GM12874 (cell line): ENCODE measurements at regions not wholly inside any gene's neighbourhood (a gene's known extent, or its start where the extent isn't known, plus 50 kb on each side); places are given as distances from the start of the nearest gene placed in this dataset.

Source experiments
- TF ChIP-seq, protein P1 (sequence below): IDR thresholded peaks from 2 replicates; pipeline ENCODE4 v1.5.1; 2011; ENCODE audit warnings: low read depth, mild to moderate bottlenecking, control low read depth, low read length, moderate library complexity; ENCODE audit not compliant: insufficient read depth

DNA sequence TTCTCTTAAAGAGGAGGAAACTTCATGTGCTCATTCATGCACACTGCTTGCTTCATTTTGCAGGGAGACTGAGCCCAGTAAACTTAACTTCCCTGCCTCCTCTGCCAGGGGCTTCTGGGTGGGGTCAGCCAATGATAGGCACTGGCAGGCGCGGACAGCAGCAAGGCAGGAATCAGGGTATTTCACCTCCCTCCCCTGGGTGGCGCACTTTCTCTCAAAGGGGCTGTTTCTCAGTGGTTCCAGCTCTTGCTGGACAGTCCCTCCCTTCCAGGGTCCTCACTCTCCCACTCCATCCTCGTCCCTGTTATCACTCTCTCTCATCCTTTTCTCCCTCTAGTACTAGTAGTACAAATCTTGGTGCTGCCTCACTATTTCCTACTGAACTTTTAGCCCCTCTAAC lies 320.5 kb upstream of the ZNF521 start:
- TF ChIP-seq, protein P1, sequence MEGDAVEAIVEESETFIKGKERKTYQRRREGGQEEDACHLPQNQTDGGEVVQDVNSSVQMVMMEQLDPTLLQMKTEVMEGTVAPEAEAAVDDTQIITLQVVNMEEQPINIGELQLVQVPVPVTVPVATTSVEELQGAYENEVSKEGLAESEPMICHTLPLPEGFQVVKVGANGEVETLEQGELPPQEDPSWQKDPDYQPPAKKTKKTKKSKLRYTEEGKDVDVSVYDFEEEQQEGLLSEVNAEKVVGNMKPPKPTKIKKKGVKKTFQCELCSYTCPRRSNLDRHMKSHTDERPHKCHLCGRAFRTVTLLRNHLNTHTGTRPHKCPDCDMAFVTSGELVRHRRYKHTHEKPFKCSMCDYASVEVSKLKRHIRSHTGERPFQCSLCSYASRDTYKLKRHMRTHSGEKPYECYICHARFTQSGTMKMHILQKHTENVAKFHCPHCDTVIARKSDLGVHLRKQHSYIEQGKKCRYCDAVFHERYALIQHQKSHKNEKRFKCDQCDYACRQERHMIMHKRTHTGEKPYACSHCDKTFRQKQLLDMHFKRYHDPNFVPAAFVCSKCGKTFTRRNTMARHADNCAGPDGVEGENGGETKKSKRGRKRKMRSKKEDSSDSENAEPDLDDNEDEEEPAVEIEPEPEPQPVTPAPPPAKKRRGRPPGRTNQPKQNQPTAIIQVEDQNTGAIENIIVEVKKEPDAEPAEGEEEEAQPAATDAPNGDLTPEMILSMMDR, result peak; percentile 24; the same call in 1 of the 2 replicates

DNA sequence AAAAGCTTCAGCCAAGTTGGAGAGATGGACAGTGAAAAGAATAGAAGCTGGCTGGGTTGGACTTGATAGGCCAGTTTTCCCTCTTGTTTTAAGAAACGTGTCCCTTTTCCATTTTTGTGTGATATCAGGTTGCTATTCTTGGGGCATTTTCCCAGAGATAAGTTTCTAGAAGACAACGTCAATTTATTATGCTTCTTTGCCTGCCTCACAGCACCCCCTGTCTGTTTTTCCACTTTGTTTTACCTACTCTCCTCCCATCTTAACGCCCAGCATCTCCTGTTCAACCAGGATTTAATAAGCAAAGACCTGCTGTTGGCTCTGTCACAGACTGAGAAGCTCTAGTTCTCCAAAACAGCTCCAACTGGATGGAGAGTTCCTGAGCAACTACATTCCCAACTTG lies 317.8 kb upstream of the ZNF521 start:
- TF ChIP-seq, protein P1, result no peak

GRCh38 chr18:25662272-25662671 lies 310.3 kb upstream of the ZNF521 start:
- TF ChIP-seq, protein P1, result no peak

- TF ChIP-seq, protein P1, result no peak
Measured at GRCh38 chr18:25661831-25662230, 309.9 kb upstream of the ZNF521 start.

- TF ChIP-seq, protein P1, result no peak
Measured at GRCh38 chr18:25659541-25659940, 307.6 kb upstream of the ZNF521 start.

DNA sequence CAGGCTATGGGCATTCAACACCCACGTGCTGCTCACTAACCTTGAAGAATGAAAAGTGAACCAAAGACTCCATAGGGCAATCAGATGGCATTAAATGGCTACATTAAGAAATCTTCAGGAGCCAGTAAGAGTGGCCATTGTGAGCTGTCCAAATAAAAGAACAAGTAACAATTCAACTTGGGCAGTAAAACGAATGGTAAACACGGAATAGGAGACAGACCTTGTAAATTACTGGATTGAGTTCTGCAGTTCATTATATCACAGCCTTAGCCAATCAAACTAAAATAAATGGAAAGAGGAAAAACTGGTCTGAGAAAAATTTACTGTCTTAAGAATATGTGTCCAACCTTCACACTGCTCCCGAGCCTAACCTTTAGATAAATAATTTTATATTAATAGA lies 306.5 kb upstream of the ZNF521 start:
- TF ChIP-seq, protein P1, result no peak

DNA sequence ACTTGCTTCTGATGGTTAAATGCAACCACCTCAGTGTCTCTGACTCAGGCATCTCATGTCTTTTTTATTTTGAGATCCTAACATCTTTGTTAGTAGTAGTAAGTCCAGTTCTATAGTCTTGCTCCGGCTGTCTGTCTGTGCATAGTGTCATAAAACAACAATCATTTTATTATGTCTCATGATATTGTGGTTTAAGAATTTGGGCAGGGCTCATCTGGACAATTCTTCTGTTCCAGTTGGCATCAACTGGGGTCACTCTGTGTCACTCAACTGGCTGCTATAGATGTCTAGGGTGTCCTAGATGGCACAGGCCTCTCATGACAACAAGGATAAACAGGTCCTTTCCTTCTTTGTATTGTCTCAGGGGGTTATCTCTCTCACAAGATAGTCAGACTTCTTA lies 299.6 kb upstream of the ZNF521 start:
- TF ChIP-seq, protein P1, result no peak

DNA sequence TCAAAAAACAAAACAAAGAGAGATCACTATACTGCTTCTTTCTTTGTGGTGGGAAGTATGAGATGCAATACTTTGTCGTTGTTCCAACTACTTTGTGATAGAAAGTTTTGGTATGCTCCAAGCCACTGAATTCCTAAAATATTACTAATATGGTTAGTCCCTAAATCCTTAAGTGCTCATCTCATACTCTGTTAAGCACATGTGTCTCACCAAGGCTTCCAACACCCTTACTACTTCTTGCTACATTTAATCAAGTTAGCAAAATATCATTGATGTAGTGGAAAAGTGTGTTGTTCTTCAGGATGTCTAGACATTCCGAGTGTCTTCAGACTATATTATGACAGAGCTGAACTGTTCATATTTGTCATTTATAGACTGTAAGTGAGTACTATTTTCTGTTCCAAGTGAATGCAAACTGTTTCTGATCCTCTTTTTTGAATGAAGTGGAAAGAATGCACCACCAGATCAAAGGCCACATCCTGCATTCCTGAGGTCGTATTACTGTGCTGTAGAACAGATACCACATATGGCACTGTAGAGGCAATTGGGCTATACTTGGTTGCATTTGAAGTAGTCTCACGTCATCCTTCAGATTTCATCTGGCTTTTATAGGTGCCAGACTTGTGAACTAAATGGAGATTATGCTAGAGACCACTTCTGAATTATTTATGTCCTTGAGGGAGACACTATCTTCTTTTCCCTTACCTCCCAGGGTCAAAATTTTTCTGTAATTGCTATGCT lies 298.4 kb upstream of the ZNF521 start:
- TF ChIP-seq, protein P1, result no peak
